SHP77 (cell line): ENCODE measurements at regions not wholly inside any gene's neighbourhood (a gene's known extent, or its start where the extent isn't known, plus 50 kb on each side); places are given as distances from the start of the nearest gene placed in this dataset.
"Not testable (repeated sequence)": the region's sequence is repeated elsewhere in the genome, so short reads cannot be mapped to it uniquely, and the experiment has no call there.

Experiments
- DNase-seq, 2 experiments: peaks; one replicate each; lab custom pipeline; 2025; lab: John Stamatoyannopoulos, UW

DNA sequence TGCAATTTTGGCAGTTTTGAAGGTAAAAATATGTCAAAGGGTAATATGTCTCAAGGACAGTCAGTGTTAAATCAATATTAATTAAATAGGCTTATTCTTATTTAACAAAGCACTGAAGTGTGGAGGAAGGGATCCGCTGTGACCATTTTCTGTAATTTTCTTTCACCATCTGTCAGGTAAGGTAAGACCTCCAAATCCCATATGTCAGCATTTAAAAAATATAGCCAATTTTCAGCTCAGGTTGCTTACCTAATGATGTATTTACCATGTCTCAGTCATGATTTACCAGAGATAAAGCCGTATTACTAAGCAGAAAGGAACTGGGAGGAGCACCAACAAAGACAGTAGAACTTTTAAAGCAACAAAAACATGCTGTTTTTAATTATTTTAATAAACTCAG lies 683.9 kb downstream of the CCSER2 start:
- no peak for DNase-seq

GRCh38 chr10:85026878-85027467 lies 698.6 kb downstream of the CCSER2 start:
- DNase-seq, result no peak

DNA sequence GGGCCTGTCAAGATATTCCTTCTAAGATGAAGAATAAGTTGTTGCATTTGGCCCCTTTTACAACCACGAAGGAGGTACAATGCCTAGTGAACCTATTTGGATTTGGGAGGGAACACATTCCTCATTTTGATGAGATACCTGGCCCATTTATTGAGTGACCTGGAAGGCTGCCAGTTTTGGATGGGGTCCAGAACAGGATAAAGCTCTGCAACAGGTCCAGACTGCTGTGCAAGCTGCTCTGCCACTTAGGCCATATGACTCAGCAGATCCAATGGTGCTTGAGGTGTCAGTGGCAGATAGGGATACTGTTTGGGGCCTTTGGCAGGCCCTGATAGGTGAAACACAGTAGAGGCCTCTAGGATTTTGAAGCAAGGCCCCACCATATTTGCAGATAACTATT lies 704.6 kb downstream of the CCSER2 start:
- DNase-seq, result no peak

GRCh38 chr10:85036661-85037060 lies 708.3 kb downstream of the CCSER2 start:
- DNase-seq, result no peak

DNA sequence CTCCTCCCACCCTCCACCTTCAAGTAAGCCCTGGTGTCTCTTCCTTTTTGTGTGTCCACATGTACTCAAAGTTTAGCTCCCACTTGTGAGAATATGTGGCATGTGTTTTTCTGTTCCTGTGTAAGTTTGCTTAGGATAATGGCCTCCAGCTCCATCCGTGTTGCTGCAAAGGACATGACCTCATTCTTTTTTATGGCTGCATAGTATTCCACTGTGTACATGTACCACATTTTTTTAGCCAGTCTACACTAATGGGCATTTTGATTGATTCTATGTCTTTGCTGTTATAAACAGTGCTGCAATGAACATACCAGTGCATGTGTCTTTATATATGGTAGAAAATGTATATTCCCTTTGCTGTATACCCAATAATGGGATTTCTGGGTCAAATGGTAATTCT lies 710.9 kb downstream of the CCSER2 start:
- DNase-seq, result no peak

GRCh38 chr10:85043207-85043606 lies 714.8 kb downstream of the CCSER2 start:
- DNase-seq, result no peak

DNA sequence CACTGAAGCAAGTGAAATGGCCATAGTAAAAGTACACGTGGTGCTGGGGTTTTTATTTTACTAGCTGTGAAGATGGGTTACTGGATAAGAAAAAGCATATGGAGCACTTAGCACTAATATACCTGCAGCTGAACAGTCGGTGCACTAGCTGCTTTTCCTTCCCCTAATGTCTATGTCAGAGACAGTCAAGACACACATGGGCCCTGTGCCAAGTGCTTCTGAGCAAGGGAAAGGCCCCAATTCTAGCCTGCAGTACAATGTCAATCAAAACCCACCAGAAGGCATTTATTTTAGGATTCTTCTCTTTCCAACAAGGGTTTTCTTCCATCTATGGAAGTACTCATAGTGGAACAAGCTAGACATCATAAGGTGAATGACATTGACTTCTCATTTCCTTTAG lies 716.7 kb downstream of the CCSER2 start:
- no peak for DNase-seq

- DNase-seq, result no peak
Measured at GRCh38 chr10:85047170-85047834, 718.9 kb downstream of the CCSER2 start.

- DNase-seq, result no peak
Measured at GRCh38 chr10:85047979-85048378, 719.6 kb downstream of the CCSER2 start.

DNA sequence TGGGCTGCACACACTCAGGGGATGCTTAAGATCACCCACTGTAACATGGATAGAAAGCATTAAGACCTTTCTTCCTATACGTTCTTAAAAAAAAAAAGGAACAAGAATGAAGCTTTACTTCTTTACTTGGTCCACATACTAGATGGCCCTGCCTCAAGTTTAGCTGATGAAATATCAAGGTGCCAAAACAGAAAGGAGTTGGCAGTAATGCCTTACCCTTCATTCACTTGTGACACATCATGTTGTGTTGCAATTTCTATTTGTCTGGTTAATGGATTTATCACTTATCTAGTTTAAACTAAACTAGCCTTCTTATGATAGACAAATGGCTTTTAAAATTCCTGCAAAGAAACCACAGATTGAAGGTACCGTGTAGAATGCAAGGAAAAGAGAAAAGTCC lies 720.3 kb downstream of the CCSER2 start:
- DNase-seq, result no peak

GRCh38 chr10:85060944-85061343 lies 732.6 kb downstream of the CCSER2 start:
- DNase-seq, result no peak

DNA sequence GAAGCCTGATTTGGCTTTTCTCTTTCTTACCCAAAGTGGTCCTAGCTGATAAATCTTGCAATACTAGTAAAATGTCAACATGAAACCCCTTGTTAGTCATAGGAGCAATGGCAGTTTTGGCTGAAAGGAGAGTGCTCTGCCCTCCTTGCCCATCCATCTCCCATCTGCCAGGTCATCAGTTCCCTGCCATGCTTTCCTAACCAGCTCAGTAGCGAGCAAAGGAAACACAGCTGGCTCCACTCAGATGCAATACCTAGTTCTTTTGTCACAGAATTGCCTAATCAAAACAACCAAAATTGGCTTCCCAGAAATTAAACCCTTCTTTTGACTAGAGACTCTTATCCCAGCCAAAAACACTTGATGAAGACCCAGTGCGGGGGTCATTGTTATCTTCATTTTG lies 733.0 kb downstream of the CCSER2 start:
- DNase-seq, result no peak

- DNase-seq, result no peak
Measured at GRCh38 chr10:85067955-85068354, 739.6 kb downstream of the CCSER2 start.

- DNase-seq, result no peak
Measured at GRCh38 chr10:85080934-85081333, 752.5 kb downstream of the CCSER2 start.

DNA sequence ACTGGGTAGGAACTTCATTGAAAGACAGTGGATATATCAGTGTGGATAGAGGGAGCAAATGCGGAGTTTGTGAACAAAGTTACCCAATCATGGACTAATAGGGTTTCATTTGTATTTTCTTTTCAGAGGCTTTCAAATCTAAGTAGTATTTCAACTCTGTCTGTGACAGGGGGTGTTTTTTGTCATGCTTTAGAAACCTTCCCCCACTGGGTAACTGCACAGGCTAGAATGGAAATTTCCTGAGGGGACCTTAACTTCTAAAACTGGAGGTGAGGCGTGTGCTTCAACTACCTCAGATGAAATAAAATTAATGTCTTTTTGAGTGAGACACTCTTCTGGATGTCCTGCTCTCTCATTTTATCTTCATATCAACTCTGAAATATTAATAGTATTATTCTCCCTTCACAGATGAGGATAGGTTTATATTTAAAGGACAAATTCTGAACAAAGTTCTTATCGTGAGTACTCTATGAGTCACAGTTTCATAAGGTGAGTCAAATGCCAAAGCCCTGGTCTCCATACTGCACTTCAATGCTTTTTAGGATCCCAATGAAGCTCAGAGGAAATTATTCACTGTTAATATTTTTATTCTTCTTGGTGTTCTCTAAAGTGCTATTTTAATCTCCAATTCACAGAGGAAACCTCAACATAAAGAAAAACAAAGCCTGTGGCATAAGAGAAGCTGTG lies 770.6 kb downstream of the CCSER2 start:
- DNase-seq, result no peak

DNA sequence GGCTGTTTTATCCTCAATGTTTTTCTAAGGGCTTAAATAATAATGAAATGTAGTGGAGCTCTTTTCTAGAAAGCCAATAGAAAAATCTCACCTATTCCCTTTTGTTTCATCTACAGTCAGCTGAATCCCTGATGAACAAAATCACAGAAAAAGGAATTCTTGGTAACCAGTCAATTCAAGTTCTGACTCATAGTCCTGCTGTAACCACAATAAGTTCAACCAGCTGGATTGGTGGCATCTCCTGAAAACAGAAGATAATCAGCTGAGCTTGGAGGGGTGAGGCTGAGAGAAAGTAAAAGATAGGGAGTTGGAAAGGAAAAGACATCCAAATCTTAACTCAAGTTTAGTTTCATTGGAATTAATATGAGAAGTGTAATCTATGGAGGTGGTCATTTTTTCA lies 772.1 kb downstream of the CCSER2 start:
- DNase-seq, result no peak

GRCh38 chr10:85105614-85106255 lies 777.3 kb downstream of the CCSER2 start:
- no peak for DNase-seq

DNA sequence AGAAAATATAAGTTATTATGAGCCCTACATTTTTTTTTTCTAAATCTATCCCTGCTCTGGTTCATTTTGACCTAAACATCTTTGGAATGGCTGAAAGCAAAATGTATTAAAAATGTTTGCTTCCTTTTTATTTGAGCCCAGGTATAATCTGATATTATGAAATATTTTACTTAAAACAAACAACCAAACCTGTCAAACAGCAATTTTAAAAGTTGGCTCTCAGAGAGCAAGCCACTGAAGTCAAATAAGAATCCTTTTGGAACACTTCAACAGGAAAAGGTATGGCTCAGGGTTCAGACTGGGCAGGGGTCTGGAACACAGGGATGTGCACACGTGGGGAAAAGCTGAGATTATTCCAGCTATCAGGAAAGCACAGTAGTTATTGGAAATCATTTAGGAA lies 782.9 kb downstream of the CCSER2 start:
- DNase-seq, result no peak

DNA sequence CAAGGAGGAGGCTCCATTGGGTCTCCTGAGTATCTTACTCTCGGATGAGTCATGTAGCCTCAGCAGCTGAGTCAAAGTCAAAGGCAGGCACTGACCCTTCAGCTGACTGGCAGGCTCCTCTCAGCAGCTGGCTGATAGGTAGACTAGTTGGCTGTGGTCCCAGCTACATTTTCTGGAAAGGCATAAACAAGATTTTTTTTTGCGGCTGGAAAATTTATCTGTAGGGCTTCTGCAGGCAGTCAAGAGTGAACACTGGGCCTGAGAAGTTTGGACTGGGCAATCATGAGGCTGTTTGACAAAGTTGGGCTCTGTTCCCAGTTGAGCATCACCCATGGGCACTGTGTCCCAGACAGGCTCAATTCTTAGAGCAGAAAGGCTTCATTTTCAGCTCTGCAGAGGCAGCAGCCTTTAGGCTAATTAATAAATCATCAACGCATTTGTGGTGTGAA lies 796.2 kb downstream of the CCSER2 start:
- no peak for DNase-seq

DNA sequence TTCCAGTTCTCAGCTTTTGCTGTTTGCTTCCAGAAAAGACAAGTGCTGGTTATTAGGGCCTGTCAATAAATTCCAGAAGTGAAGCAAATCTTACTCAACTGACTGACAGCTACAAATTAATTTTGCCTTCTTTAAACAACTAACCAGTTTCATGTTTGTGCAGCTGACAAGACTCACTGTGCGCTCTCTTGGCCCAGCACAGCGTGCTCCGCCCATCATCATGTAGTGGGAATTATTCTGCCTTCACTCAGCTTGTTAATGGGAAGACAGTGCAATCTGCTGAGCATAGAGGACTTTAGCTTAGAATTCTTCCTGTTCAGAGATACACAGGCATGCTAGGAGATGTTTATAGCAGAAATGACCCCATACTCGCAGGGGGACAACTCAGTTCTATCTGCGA lies 808.9 kb downstream of the CCSER2 start:
- DNase-seq, result no peak

DNA sequence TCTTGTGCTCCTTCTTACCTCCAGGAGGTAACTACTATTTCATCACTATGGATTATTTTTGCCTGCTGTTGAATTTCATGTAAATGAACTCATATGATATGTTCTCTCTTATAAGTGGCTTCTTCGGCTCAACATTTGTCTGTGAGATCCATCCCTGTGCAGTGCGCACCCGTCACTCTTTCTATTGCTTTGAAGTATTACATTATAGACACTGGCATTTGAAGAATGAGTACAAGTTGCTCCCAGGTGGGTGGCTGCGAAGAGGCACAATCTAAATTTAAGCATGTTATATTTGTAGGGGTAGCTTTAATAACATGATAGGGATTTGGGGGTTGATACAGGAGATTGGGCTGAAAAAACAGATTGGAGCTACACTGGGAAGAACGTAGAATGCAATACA lies 809.7 kb downstream of the CCSER2 start:
- no peak for DNase-seq

DNA sequence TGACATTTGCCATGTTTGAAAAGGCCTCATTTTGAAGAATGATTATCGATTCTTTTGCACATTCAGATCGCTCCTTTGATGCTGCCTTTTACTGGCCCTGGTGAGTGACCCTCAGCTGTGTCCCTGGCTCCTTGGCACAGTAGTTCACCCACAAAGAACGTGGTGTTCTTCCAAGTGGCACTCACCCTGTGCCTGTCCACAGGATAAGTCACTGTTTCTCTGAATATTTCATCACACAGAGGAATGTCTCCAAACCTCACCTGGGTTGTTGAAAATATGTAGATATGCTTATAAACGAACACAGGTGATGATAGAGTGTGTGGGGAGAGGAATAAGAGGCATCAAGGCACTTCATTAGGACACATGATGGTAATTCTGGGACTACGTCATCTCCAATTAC lies 810.7 kb downstream of the CCSER2 start:
- DNase-seq, result no peak

DNA sequence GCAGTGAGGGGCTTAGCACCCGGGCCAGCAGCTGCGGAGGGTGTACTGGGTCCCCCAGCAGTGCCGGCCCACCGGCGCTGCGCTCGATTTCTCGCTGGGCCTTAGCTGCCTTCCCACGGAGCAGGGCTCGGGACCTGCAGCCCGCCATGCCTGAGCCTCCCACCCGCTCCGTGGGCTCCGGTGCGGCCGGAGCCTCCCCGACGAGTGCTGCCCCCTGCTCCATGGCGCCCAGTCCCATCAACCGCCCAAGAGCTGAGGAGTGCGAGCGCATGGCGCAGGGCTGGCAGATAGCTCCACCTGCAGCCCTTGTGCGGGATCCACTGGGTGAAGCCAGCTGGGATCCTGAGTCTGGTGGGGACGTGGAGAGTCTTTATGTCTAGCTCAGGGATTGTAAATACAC lies 813.1 kb downstream of the CCSER2 start:
- not testable (repeated sequence) for DNase-seq
